Mucosa of rectum (tissue), 2 donors: ENCODE measurements at regions not wholly inside any gene's neighbourhood (a gene's known extent, or its start where the extent isn't known, plus 50 kb on each side); places are given as distances from the start of the nearest gene placed in this dataset.

Experiments
- H3K27ac ChIP-seq, 2 donors: one replicate each; pipeline ENCODE4 v1.7.0; 2013; ENCODE audit warnings: inconsistent platforms in 2 of 2, low read depth in 2 of 2, low read length in 2 of 2
- H3K27me3 ChIP-seq, 2 donors: one replicate each; pipeline ENCODE4 v1.7.0; 2013; ENCODE audit warnings: low read length in 2 of 2; ENCODE audit not compliant: control insufficient read depth in 2 of 2, insufficient read depth in 2 of 2
- H3K36me3 ChIP-seq, 2 donors: one replicate each; pipeline ENCODE4 v1.7.0; 2013; ENCODE audit warnings: low read length in 2 of 2; ENCODE audit not compliant: control insufficient read depth in 2 of 2, insufficient read depth in 2 of 2
- H3K4me1 ChIP-seq, 2 donors: one replicate each; pipeline ENCODE4 v1.7.0; 2013; ENCODE audit warnings: low read length in 2 of 2, mild to moderate bottlenecking in 1 of 2; ENCODE audit not compliant: control insufficient read depth in 2 of 2, insufficient read depth in 2 of 2
- H3K4me3 ChIP-seq, 2 donors: one replicate each; pipeline ENCODE4 v1.7.0; 2013; ENCODE audit warnings: low read length in 2 of 2
- H3K9ac ChIP-seq, 2 donors: one replicate each; pipeline ENCODE4 v1.7.0; 2013; ENCODE audit warnings: low read length in 2 of 2, low read depth in 1 of 2, mild to moderate bottlenecking in 1 of 2
- H3K9me3 ChIP-seq, 2 donors: one replicate each; pipeline ENCODE4 v1.7.0; 2013; ENCODE audit warnings: low read length in 2 of 2; ENCODE audit not compliant: control insufficient read depth in 2 of 2
- donor health status: healthy.
- donor health status: Normal muscosa, but diverticular disease.

- Histone ChIP-seq H3K4me1 (no peaks in the 10 kb centered on the region), H3K27me3 (no peaks in the 10 kb centered on the region), H3K9ac (no peak overlapping the region), H3K4me3 (no peak overlapping the region), H3K36me3 (no peaks in the 10 kb centered on the region), H3K9me3 (no peaks in the 10 kb centered on the region), H3K27ac (no peak overlapping the region)
Observed at GRCh38 chr6:21887231-21888185, 294.0 kb downstream of the SOX4 start.

GRCh38 chr6:21891080-21891479 is 297.5 kb downstream of the SOX4 start:
- no peak overlapping the region for H3K27ac ChIP-seq
- no peaks in the 10 kb centered on the region for H3K36me3 ChIP-seq
- H3K4me1 ChIP-seq: no peaks in the 10 kb centered on the region
- H3K4me3 ChIP-seq: no peak overlapping the region
- no peaks in the 10 kb centered on the region for H3K27me3 ChIP-seq
- no peak overlapping the region for H3K9ac ChIP-seq
- H3K9me3 ChIP-seq: no peaks in the 10 kb centered on the region

GRCh38 chr6:21893793-21894192 is 300.2 kb downstream of the SOX4 start:
- Histone ChIP-seq H3K9me3 (no peaks in the 10 kb centered on the region), H3K27me3 (no peaks in the 10 kb centered on the region), H3K27ac (no peak overlapping the region), H3K36me3 (no peaks in the 10 kb centered on the region), H3K4me3 (no peak overlapping the region), H3K4me1 (no peaks in the 10 kb centered on the region), H3K9ac (no peak overlapping the region)

GRCh38 chr6:21895555-21895954 is 302.0 kb downstream of the SOX4 start:
- Histone ChIP-seq H3K9ac (no peak overlapping the region), H3K9me3 (no peaks in the 10 kb centered on the region), H3K36me3 (no peaks in the 10 kb centered on the region), H3K27ac (no peak overlapping the region), H3K27me3 (no peaks in the 10 kb centered on the region), H3K4me3 (no peak overlapping the region), H3K4me1 (no peaks in the 10 kb centered on the region)

GRCh38 chr6:21898107-21898796 is 304.7 kb downstream of the SOX4 start:
- Histone ChIP-seq H3K27ac (no peak overlapping the region), H3K4me3 (no peak overlapping the region), H3K27me3 (no peaks in the 10 kb centered on the region), H3K9me3 (no peaks in the 10 kb centered on the region), H3K36me3 (no peaks in the 10 kb centered on the region), H3K9ac (no peak overlapping the region), H3K4me1 (no peaks in the 10 kb centered on the region)

- no peaks in the 10 kb centered on the region for H3K36me3 ChIP-seq
- H3K27me3 ChIP-seq: no peaks in the 10 kb centered on the region
- no peak overlapping the region for H3K27ac ChIP-seq
- H3K9ac ChIP-seq: no peak overlapping the region
- H3K9me3 ChIP-seq: no peaks in the 10 kb centered on the region
- H3K4me3 ChIP-seq: no peak overlapping the region
- H3K4me1 ChIP-seq: no peaks in the 10 kb centered on the region
Observed at GRCh38 chr6:21899708-21900107, 306.2 kb downstream of the SOX4 start.

GRCh38 chr6:21900730-21901129 is 307.2 kb downstream of the SOX4 start:
- H3K9ac ChIP-seq: no peak overlapping the region
- H3K4me3 ChIP-seq: no peak overlapping the region

GRCh38 chr6:21902628-21903169 is 309.1 kb downstream of the SOX4 start:
- H3K9ac ChIP-seq: no peak overlapping the region
- no peak overlapping the region for H3K27ac ChIP-seq
- H3K4me3 ChIP-seq: no peak overlapping the region
- H3K4me1 ChIP-seq: no peaks in the 10 kb centered on the region
- no peaks in the 10 kb centered on the region for H3K9me3 ChIP-seq
- no peaks in the 10 kb centered on the region for H3K27me3 ChIP-seq
- H3K36me3 ChIP-seq: no peaks in the 10 kb centered on the region

More at GRCh38 chr6:21900730-21901129, 307.2 kb downstream of the SOX4 start:
- no peaks in the 10 kb centered on the region for H3K36me3 ChIP-seq
- H3K27ac ChIP-seq: no peak overlapping the region
- H3K27me3 ChIP-seq: no peaks in the 10 kb centered on the region
- H3K9me3 ChIP-seq: no peaks in the 10 kb centered on the region
- H3K4me1 ChIP-seq: no peaks in the 10 kb centered on the region

GRCh38 chr6:21905531-21905930 is 312.0 kb downstream of the SOX4 start:
- H3K36me3 ChIP-seq: no peaks in the 10 kb centered on the region
- no peak overlapping the region for H3K27ac ChIP-seq
- H3K4me1 ChIP-seq: no peaks in the 10 kb centered on the region
- no peak overlapping the region for H3K4me3 ChIP-seq
- H3K27me3 ChIP-seq: no peaks in the 10 kb centered on the region
- H3K9ac ChIP-seq: no peak overlapping the region
- no peaks in the 10 kb centered on the region for H3K9me3 ChIP-seq

GRCh38 chr6:21906826-21907225 is 313.3 kb downstream of the SOX4 start:
- Histone ChIP-seq H3K4me1 (no peaks in the 10 kb centered on the region), H3K4me3 (no peak overlapping the region), H3K27ac (no peak overlapping the region), H3K9ac (no peak overlapping the region), H3K36me3 (no peaks in the 10 kb centered on the region), H3K9me3 (no peaks in the 10 kb centered on the region), H3K27me3 (no peaks in the 10 kb centered on the region)
